Liver (tissue), 8 donors: ENCODE measurements at regions not wholly inside any gene's neighbourhood (a gene's known extent, or its start where the extent isn't known, plus 50 kb on each side); places are given as distances from the start of the nearest gene placed in this dataset.

Experiments
- DNase-seq: peaks from one replicate; pipeline ENCODE4 v3.0.0-alpha.2; 2017; ENCODE audit warnings: low spot score
- H3K27ac ChIP-seq, 2 donors: one replicate each; pipeline ENCODE4 v1.7.0; 2013; ENCODE audit warnings: inconsistent platforms in 2 of 2, low read length in 2 of 2, control low read depth in 1 of 2, low read depth in 1 of 2, mild to moderate bottlenecking in 1 of 2
- H3K27me3 ChIP-seq, 4 donors: one replicate each; pipeline versions ENCODE4 v1.6.1 to v1.7.0; 2013; ENCODE audit warnings: low read length in 3 of 4, inconsistent platforms in 1 of 4, mild to moderate bottlenecking in 1 of 4, moderate library complexity in 1 of 4; ENCODE audit not compliant: control insufficient read depth in 4 of 4, insufficient read depth in 4 of 4
- H3K36me3 ChIP-seq, 4 donors: one replicate each; pipeline versions ENCODE4 v1.6.1 to v1.7.0; 2013; ENCODE audit warnings: low read length in 3 of 4, mild to moderate bottlenecking in 3 of 4, low read depth in 1 of 4, moderate library complexity in 1 of 4; ENCODE audit not compliant: control insufficient read depth in 4 of 4, insufficient read depth in 3 of 4
- H3K4me1 ChIP-seq, 4 donors: one replicate each; pipeline versions ENCODE4 v1.6.1 to v1.7.0; 2013; ENCODE audit warnings: low read length in 3 of 4, mild to moderate bottlenecking in 3 of 4, moderate library complexity in 1 of 4; ENCODE audit not compliant: control insufficient read depth in 4 of 4, insufficient read depth in 4 of 4
- H3K4me3 ChIP-seq, 3 donors: one replicate each; pipeline versions ENCODE4 v1.6.1 to v1.7.0; 2013; ENCODE audit warnings: low read length in 3 of 3, control low read depth in 1 of 3, low read depth in 1 of 3, mild to moderate bottlenecking in 1 of 3
- H3K9ac ChIP-seq, 2 donors: one replicate each; pipeline ENCODE4 v1.7.0; 2013; ENCODE audit warnings: low read length in 2 of 2, mild to moderate bottlenecking in 2 of 2, moderate library complexity in 2 of 2, control low read depth in 1 of 2, low read depth in 1 of 2
- H3K9me3 ChIP-seq, 4 donors: one replicate each; pipeline versions ENCODE4 v1.6.1 to v1.7.0; 2013; ENCODE audit warnings: low read length in 3 of 4; ENCODE audit not compliant: control insufficient read depth in 4 of 4
- CTCF ChIP-seq: fragments of 150-350 bp; IDR thresholded peaks from 2 replicates; pipeline ENCODE4 v1.5.1; 2017; ENCODE audit warnings: improper control_type of control experiment, low read depth, low read length; ENCODE audit not compliant: missing input control
- EGR1 ChIP-seq, 2 donors: IDR thresholded peaks; 2 replicates each; pipeline ENCODE4 v1.6.1; 2016 to 2018; ENCODE audit warnings: antibody characterized with exemption in 2 of 2, low read depth in 2 of 2
- FOXA1 ChIP-seq: IDR thresholded peaks from 2 replicates; pipeline ENCODE4 v1.6.1; 2016; ENCODE audit warnings: antibody characterized with exemption
- FOXA2 ChIP-seq: IDR thresholded peaks from 2 replicates; pipeline ENCODE4 v1.6.1; 2016; ENCODE audit warnings: antibody characterized with exemption
- HNF4A ChIP-seq, 2 donors: conservative IDR thresholded peaks; 2 replicates each; pipeline ENCODE4 v1.6.1; 2016; ENCODE audit warnings: antibody characterized with exemption in 2 of 2, mild to moderate bottlenecking in 2 of 2
- HNF4G ChIP-seq: IDR thresholded peaks from 2 replicates; pipeline ENCODE4 v1.6.1; 2016; ENCODE audit warnings: antibody characterized with exemption
- JUND ChIP-seq, 2 donors: IDR thresholded peaks; 2 replicates each; pipeline ENCODE4 v1.6.1; 2016; ENCODE audit warnings: antibody characterized with exemption in 2 of 2
- MAX ChIP-seq: IDR thresholded peaks from 2 replicates; pipeline ENCODE4 v1.6.1; 2016; ENCODE audit warnings: antibody characterized with exemption
- NR2F2 ChIP-seq: IDR thresholded peaks from 2 replicates; pipeline ENCODE4 v1.6.1; 2016; ENCODE audit warnings: antibody characterized with exemption
- RAD21 ChIP-seq, 2 donors: IDR thresholded peaks; 2 replicates each; pipeline ENCODE4 v1.6.1; 2016; ENCODE audit warnings: antibody characterized with exemption in 2 of 2, mild to moderate bottlenecking in 2 of 2
- REST ChIP-seq: IDR thresholded peaks from 2 replicates; pipeline ENCODE4 v1.6.1; 2016; ENCODE audit warnings: antibody characterized with exemption, mild to moderate bottlenecking
- RXRA ChIP-seq, 2 donors: IDR thresholded peaks; 2 replicates each; pipeline ENCODE4 v1.6.1; 2017 to 2018; ENCODE audit warnings: antibody characterized with exemption in 2 of 2, mild to moderate bottlenecking in 1 of 2
- SP1 ChIP-seq: IDR thresholded peaks from 2 replicates; pipeline ENCODE4 v1.6.1; 2018; ENCODE audit warnings: antibody characterized with exemption, mild to moderate bottlenecking
- TAF1 ChIP-seq: conservative IDR thresholded peaks from 2 replicates; pipeline ENCODE4 v1.6.1; 2016; ENCODE audit warnings: antibody characterized with exemption, mild to moderate bottlenecking
- YY1 ChIP-seq: IDR thresholded peaks from 2 replicates; pipeline ENCODE4 v1.6.1; 2016; ENCODE audit warnings: antibody characterized with exemption, mild to moderate bottlenecking
- ZBTB33 ChIP-seq: IDR thresholded peaks from 2 replicates; pipeline ENCODE4 v1.6.1; 2016; ENCODE audit warnings: antibody characterized with exemption
- WGBS: extraction: QIAGEN DNeasy Blood & Tissue Kit; methylation state at CpG from one replicate; pipeline ENCODE4 v1.1.7; 2013; 5-methylcytosine and 5-hydroxymethylcytosine counted together
- donor health status: healthy.
- donor health status: healthy.
- donor health status: healthy.
- donor health status: healthy.
- donor health status: healthy.

GRCh38 chr10:36457751-36458150, 667.6 kb upstream of the ANKRD30A start:
- no peaks in the 10 kb centered on the region for H3K27me3 ChIP-seq
- no peak overlapping the region for H3K9ac ChIP-seq
- 74% methylated on average over 1 of the region's 1 CpG for WGBS
- H3K9me3 ChIP-seq, result peaks cover 0 to 1% (median 0%) of the 10 kb centered on the region in 4 donors
- TF ChIP-seq RAD21 (IDR thresholded peaks at IDR 0.05) (no peak), HNF4G (no peak), HNF4A (conservative IDR thresholded peaks at IDR 0.05) (no peak), FOXA2 (no peak), MAX (no peak), SP1 (no peak), CTCF (no peak), FOXA1 (no peak), EGR1 (IDR thresholded peaks at IDR 0.05; ENCODE audit: low read depth in 2 of 2) (no peak), REST (no peak), JUND (IDR thresholded peaks at IDR 0.05) (no peak), ZBTB33 (no peak), NR2F2 (no peak), TAF1 (no peak)
- H3K36me3 ChIP-seq, result no peaks in the 10 kb centered on the region
- DNase-seq, result no peak
- H3K4me1 ChIP-seq, result no peaks in the 10 kb centered on the region
- no peak overlapping the region for H3K4me3 ChIP-seq
- H3K27ac ChIP-seq, result no peak overlapping the region

GRCh38 chr10:36455526-36456133, 669.8 kb upstream of the ANKRD30A start:
- no peak overlapping the region for H3K27ac ChIP-seq
- no peaks in the 10 kb centered on the region for H3K4me1 ChIP-seq
- H3K9me3 ChIP-seq, result peaks cover 0 to 1% (median 0%) of the 10 kb centered on the region in 4 donors
- no peak overlapping the region for H3K9ac ChIP-seq
- H3K27me3 ChIP-seq, result no peaks in the 10 kb centered on the region
- H3K4me3 ChIP-seq, result no peak overlapping the region
- no peak for DNase-seq
- no peaks in the 10 kb centered on the region for H3K36me3 ChIP-seq
- WGBS, result 52% methylated on average over 3 of the region's 3 CpGs
- TF ChIP-seq NR2F2 (no peak), CTCF (no peak), REST (no peak), RXRA (IDR thresholded peaks at IDR 0.05) (no peak), YY1 (no peak), JUND (IDR thresholded peaks at IDR 0.05) (no peak), TAF1 (no peak), ZBTB33 (no peak), EGR1 (IDR thresholded peaks at IDR 0.05; ENCODE audit: low read depth in 2 of 2) (no peak), HNF4G (no peak)
